KMS-11 (cell line): ENCODE measurements at regions not wholly inside any gene's neighbourhood (a gene's known extent, or its start where the extent isn't known, plus 50 kb on each side); places are given as distances from the start of the nearest gene placed in this dataset.
A peak's percentile ranks its signal among the peaks of the same experiment; 100 is the strongest.

Source experiments
- H2AFZ ChIP-seq: fragments of 200-600 bp; sonication (generic); 2 replicates; pipeline ENCODE4 v1.6.1; 2016; ENCODE audit warnings: antibody characterized with exemption, mixed run types, low read depth
- H3K27ac ChIP-seq: fragments of 200-600 bp; sonication (generic); 2 replicates; pipeline ENCODE4 v1.6.1; 2016; ENCODE audit warnings: mild to moderate bottlenecking, mixed run types
- H3K27me3 ChIP-seq: fragments of 200-600 bp; sonication (generic); 2 replicates; pipeline ENCODE4 v1.6.1; 2017; ENCODE audit warnings: mild to moderate bottlenecking, low read depth, mixed run types, moderate library complexity; ENCODE audit not compliant: insufficient read depth
- H3K36me3 ChIP-seq: fragments of 200-600 bp; sonication (generic); 2 replicates; pipeline ENCODE4 v1.6.1; 2017; ENCODE audit warnings: mild to moderate bottlenecking, mixed run types; ENCODE audit not compliant: insufficient read depth
- H3K4me1 ChIP-seq: fragments of 200-600 bp; sonication (generic); 2 replicates; pipeline ENCODE4 v1.6.1; 2016; ENCODE audit warnings: mild to moderate bottlenecking, low read depth, mixed run types; ENCODE audit not compliant: poor library complexity, severe bottlenecking
- H3K4me2 ChIP-seq: fragments of 200-600 bp; sonication (generic); 2 replicates; pipeline ENCODE4 v1.7.0; 2016; ENCODE audit warnings: mild to moderate bottlenecking, mixed run types
- H3K4me3 ChIP-seq: fragments of 200-600 bp; sonication (generic); IDR thresholded peaks from 2 replicates; pipeline ENCODE4 v1.6.1; 2017; ENCODE audit warnings: low read depth, low read length, mixed read lengths; ENCODE audit not compliant: insufficient read depth
- H3K79me2 ChIP-seq: fragments of 200-600 bp; sonication (generic); 2 replicates; pipeline ENCODE4 v1.6.1; 2016; ENCODE audit warnings: low read depth, mixed run types; ENCODE audit not compliant: insufficient read depth
- H3K9ac ChIP-seq: fragments of 200-600 bp; sonication (generic); 2 replicates; pipeline ENCODE4 v1.6.1; 2016; ENCODE audit warnings: mild to moderate bottlenecking, mixed run types
- H4K20me1 ChIP-seq: fragments of 200-600 bp; sonication (generic); 2 replicates; pipeline ENCODE4 v1.6.1; 2016; ENCODE audit warnings: mild to moderate bottlenecking, mixed run types; ENCODE audit not compliant: insufficient read depth
- TF ChIP-seq, protein P1 (sequence below): fragments of 200-600 bp; sonication (generic); conservative IDR thresholded peaks from 2 replicates; pipeline ENCODE4 v1.6.1; 2017; ENCODE audit warnings: low read depth, mild to moderate bottlenecking, antibody characterized with exemption, low read length, moderate library complexity, mixed read lengths

DNA sequence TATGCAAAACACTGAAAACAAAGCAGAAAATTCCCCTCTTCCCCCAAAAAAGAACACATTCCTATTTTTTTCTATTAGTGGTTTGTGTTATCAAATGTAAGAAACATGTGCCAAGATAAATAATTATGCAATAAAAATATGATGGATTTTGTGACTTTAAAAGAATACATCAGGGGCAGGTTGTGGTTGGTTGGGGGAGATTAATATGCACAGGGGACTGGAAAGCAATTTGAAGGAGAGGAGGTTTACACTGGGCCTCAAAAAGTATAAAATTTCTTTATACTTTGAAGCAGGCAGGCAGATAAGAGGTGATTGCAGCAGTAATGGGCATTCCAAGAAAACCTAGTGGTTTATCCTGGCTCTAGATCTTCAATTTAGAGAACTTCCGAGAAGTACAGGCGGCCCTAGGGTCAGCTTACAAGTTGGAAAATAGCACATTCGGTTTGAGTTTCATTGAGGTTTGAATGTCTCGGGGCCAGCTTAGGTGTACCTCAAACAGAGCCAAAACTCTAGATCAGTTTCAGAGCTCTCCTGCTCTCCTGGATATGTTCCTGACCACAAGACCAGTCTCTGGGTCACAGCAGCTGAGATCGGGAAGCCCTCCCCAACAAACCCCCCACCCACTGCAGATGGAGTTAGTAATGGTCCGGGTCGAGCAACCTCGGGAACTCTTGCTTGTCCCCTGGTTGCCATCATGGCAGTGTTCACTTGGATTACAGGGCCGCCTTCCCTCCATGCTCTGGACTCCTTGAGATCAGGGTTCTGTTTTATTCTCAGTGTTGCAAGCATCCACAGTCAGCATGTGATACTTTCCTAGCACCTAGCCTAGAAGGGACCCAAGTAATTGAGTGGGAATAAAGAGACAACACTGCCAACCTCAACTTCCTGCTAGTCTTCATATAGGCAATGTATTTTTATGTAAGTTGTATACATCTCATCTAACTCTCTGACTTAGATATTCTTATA lies 112.1 kb upstream of the DDIT4L start:
- no peaks in the 10 kb centered on the region for H3K79me2 ChIP-seq
- no peak overlapping the region for H3K4me2 ChIP-seq
- H3K9ac ChIP-seq, result no peak overlapping the region
- no peak overlapping the region for H2AFZ ChIP-seq
- no peak overlapping the region for H3K27ac ChIP-seq
- H3K36me3 ChIP-seq, result no peaks in the 10 kb centered on the region
- H4K20me1 ChIP-seq, result no peaks in the 10 kb centered on the region
- no peaks in the 10 kb centered on the region for H3K27me3 ChIP-seq
- TF ChIP-seq, protein P1, sequence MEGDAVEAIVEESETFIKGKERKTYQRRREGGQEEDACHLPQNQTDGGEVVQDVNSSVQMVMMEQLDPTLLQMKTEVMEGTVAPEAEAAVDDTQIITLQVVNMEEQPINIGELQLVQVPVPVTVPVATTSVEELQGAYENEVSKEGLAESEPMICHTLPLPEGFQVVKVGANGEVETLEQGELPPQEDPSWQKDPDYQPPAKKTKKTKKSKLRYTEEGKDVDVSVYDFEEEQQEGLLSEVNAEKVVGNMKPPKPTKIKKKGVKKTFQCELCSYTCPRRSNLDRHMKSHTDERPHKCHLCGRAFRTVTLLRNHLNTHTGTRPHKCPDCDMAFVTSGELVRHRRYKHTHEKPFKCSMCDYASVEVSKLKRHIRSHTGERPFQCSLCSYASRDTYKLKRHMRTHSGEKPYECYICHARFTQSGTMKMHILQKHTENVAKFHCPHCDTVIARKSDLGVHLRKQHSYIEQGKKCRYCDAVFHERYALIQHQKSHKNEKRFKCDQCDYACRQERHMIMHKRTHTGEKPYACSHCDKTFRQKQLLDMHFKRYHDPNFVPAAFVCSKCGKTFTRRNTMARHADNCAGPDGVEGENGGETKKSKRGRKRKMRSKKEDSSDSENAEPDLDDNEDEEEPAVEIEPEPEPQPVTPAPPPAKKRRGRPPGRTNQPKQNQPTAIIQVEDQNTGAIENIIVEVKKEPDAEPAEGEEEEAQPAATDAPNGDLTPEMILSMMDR, result no peak
- no peaks in the 10 kb centered on the region for H3K4me1 ChIP-seq
- H3K4me3 ChIP-seq, result no peak overlapping the region

DNA sequence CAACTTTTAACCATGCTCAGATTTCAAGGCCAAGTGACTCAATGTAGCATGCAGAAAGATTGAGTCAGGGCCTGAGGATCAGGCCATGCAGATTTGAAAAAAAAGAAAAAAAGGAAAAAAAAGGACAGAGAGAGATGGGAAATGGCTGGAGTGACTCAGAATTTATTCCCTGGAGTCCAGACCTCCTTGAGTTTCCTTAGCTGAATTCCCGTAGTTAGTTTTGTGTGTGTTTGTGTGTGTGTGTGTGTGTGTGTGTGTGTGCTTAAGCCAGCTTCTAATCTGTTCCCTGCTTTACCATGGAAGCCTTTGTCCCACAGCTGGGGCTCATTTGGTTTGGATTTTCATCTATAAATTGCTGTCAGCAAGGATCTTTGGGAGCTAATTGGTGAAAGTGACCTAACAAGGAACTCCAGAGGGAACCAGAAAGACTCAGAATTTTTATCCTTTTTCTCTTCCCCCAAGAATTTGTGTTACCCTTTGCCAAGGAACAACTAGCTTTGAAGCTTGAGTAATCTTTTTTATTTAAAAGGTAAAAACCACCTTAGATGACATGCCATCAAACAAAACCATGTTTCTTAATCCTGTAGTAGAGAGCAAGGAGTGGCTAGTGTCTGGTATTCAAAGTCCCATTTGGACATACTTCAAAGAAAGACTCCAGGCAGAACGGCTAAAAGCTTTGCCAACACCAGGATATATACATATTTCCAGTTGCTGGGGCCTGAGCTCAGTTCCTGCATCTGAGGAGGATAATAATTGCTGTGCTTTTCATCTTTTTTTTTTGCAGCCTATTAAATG lies 109.0 kb upstream of the DDIT4L start:
- H2AFZ ChIP-seq, result no peak overlapping the region
- no peaks in the 10 kb centered on the region for H4K20me1 ChIP-seq
- no peak overlapping the region for H3K4me3 ChIP-seq
- H3K4me2 ChIP-seq, result no peak overlapping the region
- H3K27ac ChIP-seq, result no peak overlapping the region
- H3K36me3 ChIP-seq, result no peaks in the 10 kb centered on the region
- no peaks in the 10 kb centered on the region for H3K27me3 ChIP-seq
- TF ChIP-seq, protein P1, result no peak
- peaks cover 9% of the 10 kb centered on the region for H3K4me1 ChIP-seq
- no peak overlapping the region for H3K9ac ChIP-seq
- H3K79me2 ChIP-seq, result no peaks in the 10 kb centered on the region

DNA sequence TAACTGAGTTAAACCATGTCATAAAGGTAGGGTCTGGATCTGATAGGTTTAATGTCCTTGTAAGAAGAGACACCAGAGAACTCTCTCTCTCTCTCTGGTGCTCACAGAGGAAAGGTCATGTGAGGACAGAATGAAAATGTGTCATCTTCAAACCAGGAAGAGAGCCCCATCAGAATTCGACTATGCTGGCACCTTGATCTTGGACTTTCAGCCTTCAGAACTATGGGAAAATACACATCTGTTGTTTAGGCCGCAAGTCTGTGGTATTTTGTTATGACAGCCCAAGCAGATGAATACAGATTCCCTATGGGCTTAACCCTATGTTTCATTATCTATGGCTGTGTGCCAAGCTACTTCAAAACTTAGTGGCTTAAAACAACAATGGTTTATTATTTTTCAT lies 105.5 kb upstream of the DDIT4L start:
- H3K79me2 ChIP-seq, result no peaks in the 10 kb centered on the region
- H4K20me1 ChIP-seq, result no peaks in the 10 kb centered on the region
- no peak overlapping the region for H3K4me3 ChIP-seq
- no peak overlapping the region; the same call in 1 of the 2 replicates for H2AFZ ChIP-seq
- H3K27ac ChIP-seq, result no peak overlapping the region
- no peak overlapping the region for H3K9ac ChIP-seq
- no peaks in the 10 kb centered on the region for H3K27me3 ChIP-seq
- H3K36me3 ChIP-seq, result no peaks in the 10 kb centered on the region
- H3K4me1 ChIP-seq, result peaks cover 9% of the 10 kb centered on the region
- TF ChIP-seq, protein P1, result no peak
- peak overlapping the region; percentile 8; the same call in 1 of the 2 replicates for H3K4me2 ChIP-seq

DNA sequence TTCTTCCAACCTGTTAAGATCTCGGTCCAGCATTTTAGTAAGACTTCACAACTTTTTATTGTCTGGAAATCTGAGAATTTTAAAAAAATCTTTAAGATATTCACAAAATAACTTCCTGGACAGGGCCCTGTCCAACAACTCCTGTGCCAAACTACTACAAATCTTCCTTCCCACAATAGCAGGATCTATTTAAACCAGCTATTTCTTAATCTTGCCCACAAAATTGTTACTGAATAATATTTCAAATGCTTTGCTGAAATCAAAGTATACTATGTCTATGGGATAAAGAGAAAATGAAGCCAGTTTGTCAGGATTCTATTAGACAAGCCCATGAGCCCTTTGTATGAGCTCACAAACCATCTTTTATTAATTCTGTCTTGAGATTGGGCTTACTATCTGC lies 104.1 kb upstream of the DDIT4L start:
- Histone ChIP-seq H4K20me1 (no peaks in the 10 kb centered on the region), H3K36me3 (no peaks in the 10 kb centered on the region), H3K79me2 (no peaks in the 10 kb centered on the region), H2AFZ (no peak overlapping the region), H3K4me2 (no peak overlapping the region), H3K9ac (no peak overlapping the region), H3K4me3 (no peak overlapping the region), H3K27ac (no peak overlapping the region), H3K27me3 (no peaks in the 10 kb centered on the region), H3K4me1 (peaks cover 9% of the 10 kb centered on the region)
- TF ChIP-seq, protein P1, result no peak
